ENCODE measurements at regions not wholly inside any gene's neighbourhood (a gene's known extent, or its start where the extent isn't known, plus 50 kb on each side); places are given as distances from the start of the nearest gene placed in this dataset.

GRCh38 chr18:45136381-45137086 lies 455.8 kb downstream of the SETBP1 start:
- no peak overlapping the region for H3K4me3 ChIP-seq
- H3K4me1 ChIP-seq: no peaks in the 10 kb centered on the region
- DNase-seq (no peak), ATAC-seq (no peak)
- H3K27ac ChIP-seq: no peak overlapping the region
- H3K36me3 ChIP-seq: no peaks in the 10 kb centered on the region
- intact Hi-C loops (cut with DNase I; ENCODE audit: low total_unique reads): no loop called here
- no peaks in the 10 kb centered on the region for H3K9me3 ChIP-seq
- in situ Hi-C loops (cut with MboI; ENCODE audit: low sequenced_read_pairs in 4 of 4): no loop called here
- TF ChIP-seq, protein P1, sequence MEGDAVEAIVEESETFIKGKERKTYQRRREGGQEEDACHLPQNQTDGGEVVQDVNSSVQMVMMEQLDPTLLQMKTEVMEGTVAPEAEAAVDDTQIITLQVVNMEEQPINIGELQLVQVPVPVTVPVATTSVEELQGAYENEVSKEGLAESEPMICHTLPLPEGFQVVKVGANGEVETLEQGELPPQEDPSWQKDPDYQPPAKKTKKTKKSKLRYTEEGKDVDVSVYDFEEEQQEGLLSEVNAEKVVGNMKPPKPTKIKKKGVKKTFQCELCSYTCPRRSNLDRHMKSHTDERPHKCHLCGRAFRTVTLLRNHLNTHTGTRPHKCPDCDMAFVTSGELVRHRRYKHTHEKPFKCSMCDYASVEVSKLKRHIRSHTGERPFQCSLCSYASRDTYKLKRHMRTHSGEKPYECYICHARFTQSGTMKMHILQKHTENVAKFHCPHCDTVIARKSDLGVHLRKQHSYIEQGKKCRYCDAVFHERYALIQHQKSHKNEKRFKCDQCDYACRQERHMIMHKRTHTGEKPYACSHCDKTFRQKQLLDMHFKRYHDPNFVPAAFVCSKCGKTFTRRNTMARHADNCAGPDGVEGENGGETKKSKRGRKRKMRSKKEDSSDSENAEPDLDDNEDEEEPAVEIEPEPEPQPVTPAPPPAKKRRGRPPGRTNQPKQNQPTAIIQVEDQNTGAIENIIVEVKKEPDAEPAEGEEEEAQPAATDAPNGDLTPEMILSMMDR (IDR thresholded peaks at IDR 0.05 in 4 of 5, conservative IDR thresholded peaks at IDR 0.05 in 1 of 5): no peak
- no peak for TF ChIP-seq POLR2A (IDR thresholded peaks at IDR 0.05)
- H3K27me3 ChIP-seq: no peaks in the 10 kb centered on the region

- intact Hi-C loops (cut with DNase I; ENCODE audit: low total_unique reads): no loop called here
- ATAC-seq (no peak), DNase-seq (no peak)
- no peaks in the 10 kb centered on the region for H3K9me3 ChIP-seq
- H3K27ac ChIP-seq: no peak overlapping the region
- H3K27me3 ChIP-seq: no peaks in the 10 kb centered on the region
- no peaks in the 10 kb centered on the region for H3K4me1 ChIP-seq
- no peaks in the 10 kb centered on the region for H3K36me3 ChIP-seq
- no peak overlapping the region for H3K4me3 ChIP-seq
- TF ChIP-seq, protein P1 (IDR thresholded peaks at IDR 0.05 in 4 of 5, conservative IDR thresholded peaks at IDR 0.05 in 1 of 5): no peak
- no peak for TF ChIP-seq POLR2A (IDR thresholded peaks at IDR 0.05)
- in situ Hi-C loops (cut with MboI; ENCODE audit: low sequenced_read_pairs in 4 of 4): no loop called here
Measured at GRCh38 chr18:45137087-45137419, 456.4 kb downstream of the SETBP1 start.

DNA sequence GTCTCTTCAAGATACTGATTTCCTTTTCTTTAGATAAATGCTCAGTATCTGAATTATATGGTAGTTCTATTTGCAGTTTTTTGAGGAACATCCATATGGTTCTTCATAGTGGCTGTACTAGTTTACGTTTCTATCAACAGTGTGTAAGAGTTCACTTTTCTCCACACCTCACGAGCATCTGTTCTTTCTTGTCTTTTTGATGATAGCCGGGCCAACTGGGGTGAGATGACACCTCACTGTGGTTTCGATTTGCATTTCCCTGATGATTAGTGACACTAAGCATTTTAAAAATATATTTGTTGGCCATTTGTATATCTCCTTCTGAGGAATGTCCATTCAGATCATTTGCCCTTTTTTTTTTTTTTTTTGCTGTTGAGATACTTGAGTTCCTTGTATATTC lies 458.8 kb downstream of the SETBP1 start:
- Histone ChIP-seq H3K4me3 (no peak overlapping the region), H3K27ac (no peak overlapping the region), H3K4me1 (no peaks in the 10 kb centered on the region), H3K36me3 (no peaks in the 10 kb centered on the region), H3K9me3 (no peaks in the 10 kb centered on the region), H3K27me3 (no peaks in the 10 kb centered on the region)
- no peak for TF ChIP-seq POLR2A (IDR thresholded peaks at IDR 0.05)
- TF ChIP-seq, protein P1 (IDR thresholded peaks at IDR 0.05 in 4 of 5, conservative IDR thresholded peaks at IDR 0.05 in 1 of 5): no peak
- DNase-seq (no peak), ATAC-seq (no peak)
- in situ Hi-C loops (cut with MboI; ENCODE audit: low sequenced_read_pairs in 4 of 4) (no loop called here), intact Hi-C loops (cut with DNase I; ENCODE audit: low total_unique reads) (no loop called here)

GRCh38 chr18:45142868-45143267 lies 462.2 kb downstream of the SETBP1 start:
- Histone ChIP-seq H3K9me3 (no peaks in the 10 kb centered on the region), H3K27me3 (no peaks in the 10 kb centered on the region), H3K4me1 (no peaks in the 10 kb centered on the region), H3K36me3 (no peaks in the 10 kb centered on the region), H3K27ac (no peak overlapping the region), H3K4me3 (no peak overlapping the region)
- intact Hi-C loops (cut with DNase I; ENCODE audit: low total_unique reads): no loop called here
- no peak for TF ChIP-seq POLR2A (IDR thresholded peaks at IDR 0.05)
- TF ChIP-seq, protein P1 (IDR thresholded peaks at IDR 0.05 in 4 of 5, conservative IDR thresholded peaks at IDR 0.05 in 1 of 5): no peak
- DNase-seq (no peak), ATAC-seq (no peak)
- in situ Hi-C loops (cut with MboI; ENCODE audit: low sequenced_read_pairs in 4 of 4): no loop called here

DNA sequence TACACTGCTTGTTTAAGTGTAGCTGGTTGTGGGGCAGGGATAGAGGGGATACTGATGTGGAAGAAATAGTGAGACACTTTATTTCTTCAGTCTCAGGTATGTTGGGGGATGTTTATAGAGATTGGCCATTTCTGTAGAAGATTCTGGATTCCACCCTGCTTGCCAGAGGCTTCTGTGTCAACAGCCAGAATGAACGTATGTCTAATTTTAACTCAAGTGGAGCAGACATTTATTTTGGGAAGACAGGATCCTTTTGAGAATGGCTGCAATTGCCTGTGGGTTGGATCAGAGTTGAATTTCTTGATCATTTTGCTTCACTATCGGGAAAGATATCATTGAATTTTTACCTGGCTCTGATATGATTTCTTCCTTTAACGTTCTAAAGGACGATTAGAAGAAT lies 465.6 kb upstream of the SLC14A2 start:
- Histone ChIP-seq H3K4me1 (peaks cover 9 to 14% of the 10 kb centered on the region in 2 donors), H3K4me3 (no peak overlapping the region), H3K9me3 (no peaks in the 10 kb centered on the region), H3K36me3 (no peaks in the 10 kb centered on the region), H3K27me3 (no peaks in the 10 kb centered on the region), H3K27ac (no peak overlapping the region)
- peak; percentile 56 to 68 for ATAC-seq
- TF ChIP-seq, protein P1 (IDR thresholded peaks at IDR 0.05 in 4 of 5, conservative IDR thresholded peaks at IDR 0.05 in 1 of 5): no peak
- no peak for TF ChIP-seq POLR2A (IDR thresholded peaks at IDR 0.05)
- intact Hi-C loops (cut with DNase I; ENCODE audit: low total_unique reads) (no loop called here), in situ Hi-C loops (cut with MboI; ENCODE audit: low sequenced_read_pairs in 4 of 4) (no loop called here)
- no peak for DNase-seq
